ENCODE measurements at regions not wholly inside any gene's neighbourhood (a gene's known extent, or its start where the extent isn't known, plus 50 kb on each side); places are given as distances from the start of the nearest gene placed in this dataset.
"Not testable (repeated sequence)": the region's sequence is repeated elsewhere in the genome, so short reads cannot be mapped to it uniquely, and the experiment has no call there.

DNA sequence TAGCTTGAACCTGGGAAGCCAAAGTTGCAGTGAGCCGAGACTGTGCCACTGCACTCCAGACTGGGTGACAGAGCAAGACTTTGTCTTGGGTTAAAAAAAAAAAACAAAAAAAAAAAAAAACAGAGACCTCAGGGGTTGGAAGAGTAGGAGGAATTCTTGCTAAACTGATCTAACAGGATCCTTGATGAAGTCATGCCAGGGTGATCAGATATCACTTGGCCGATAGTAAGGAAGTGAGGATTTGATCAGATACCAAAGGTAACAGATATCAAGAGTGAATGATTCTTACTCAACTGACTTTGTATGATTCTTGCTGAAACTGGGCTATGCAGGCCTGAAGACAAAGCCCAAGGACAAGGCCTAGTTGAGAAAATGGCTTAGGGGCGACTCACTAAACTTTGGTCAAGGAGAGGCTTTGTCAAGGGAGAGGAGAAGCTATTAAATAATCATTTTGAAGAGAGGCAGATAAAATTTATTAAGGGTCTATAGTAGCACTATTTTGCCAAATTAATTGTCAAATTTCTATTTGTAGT is 624.7 kb downstream of the UTRN start:
- H3K9me3 ChIP-seq (ENCODE audit: control insufficient read depth, low read length): no peaks in the 10 kb centered on the region
- no peaks in the 10 kb centered on the region for H3K4me1 ChIP-seq (ENCODE audit: control insufficient read depth, insufficient read depth, low read length, poor library complexity, severe bottlenecking)
- H3K4me3 ChIP-seq (ENCODE audit: extremely low read depth, insufficient read depth, low read length, poor library complexity, severe bottlenecking): no peak overlapping the region
- no peaks in the 10 kb centered on the region for H3K36me3 ChIP-seq (ENCODE audit: control insufficient read depth, insufficient read depth, low read length)
- 88 to 94% methylated on average over 3 of the region's 3 CpGs for WGBS, 2 experiments (ENCODE audit: insufficient coverage in 2 of 2)
- no peak overlapping the region for H3K27ac ChIP-seq (ENCODE audit: low read depth, low read length, severe bottlenecking)

DNA sequence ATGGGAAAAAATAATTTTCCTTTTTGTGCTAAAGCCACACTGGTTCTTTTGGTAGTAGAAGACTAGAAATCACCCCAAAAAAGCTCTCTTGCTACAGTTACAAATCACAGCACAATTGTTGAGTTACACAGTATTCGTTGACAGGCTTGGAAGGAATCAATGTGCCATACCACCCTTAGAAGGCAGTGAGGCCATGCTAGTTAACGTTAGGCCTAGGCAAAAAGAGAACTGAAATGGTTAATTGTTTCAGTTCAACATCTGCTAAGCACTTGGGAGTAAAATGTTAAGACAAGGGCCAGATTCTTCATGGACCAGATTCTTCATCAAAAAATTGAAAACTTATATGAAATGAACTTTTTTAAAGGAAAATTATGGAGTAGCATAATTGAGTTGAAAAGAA is 626.2 kb downstream of the UTRN start:
- no peaks in the 10 kb centered on the region for H3K4me1 ChIP-seq (ENCODE audit: control insufficient read depth, insufficient read depth, low read length, poor library complexity, severe bottlenecking)
- no peaks in the 10 kb centered on the region for H3K9me3 ChIP-seq (ENCODE audit: control insufficient read depth, low read length)
- H3K36me3 ChIP-seq (ENCODE audit: control insufficient read depth, insufficient read depth, low read length): no peaks in the 10 kb centered on the region
- H3K27ac ChIP-seq (ENCODE audit: low read depth, low read length, severe bottlenecking): no peak overlapping the region
- 94% methylated on average over 2 of the region's 2 CpGs for WGBS, 2 experiments (ENCODE audit: insufficient coverage in 2 of 2)
- no peak overlapping the region for H3K4me3 ChIP-seq (ENCODE audit: extremely low read depth, insufficient read depth, low read length, poor library complexity, severe bottlenecking)

DNA sequence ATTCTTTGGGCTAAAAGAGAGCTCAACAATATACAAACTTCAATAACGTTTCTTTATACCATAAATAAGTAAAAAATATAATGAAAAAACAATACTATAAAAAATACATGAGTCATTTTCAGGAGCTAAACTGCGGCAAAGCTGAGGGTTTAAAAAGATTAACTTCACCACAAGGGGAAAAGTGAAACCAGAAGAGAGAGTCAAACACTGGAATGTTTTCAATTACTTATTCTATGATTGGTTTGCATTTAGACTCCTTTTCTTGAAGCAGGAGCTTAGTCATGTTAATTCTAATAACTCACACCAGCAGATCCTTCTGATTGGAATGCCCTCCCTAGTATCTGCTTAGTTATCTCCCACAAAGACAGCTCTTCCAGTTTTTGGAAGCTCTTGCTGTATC is 627.3 kb downstream of the UTRN start:
- Histone ChIP-seq H3K9me3 (ENCODE audit: control insufficient read depth, low read length) (no peaks in the 10 kb centered on the region), H3K36me3 (ENCODE audit: control insufficient read depth, insufficient read depth, low read length) (no peaks in the 10 kb centered on the region), H3K27ac (ENCODE audit: low read depth, low read length, severe bottlenecking) (no peak overlapping the region), H3K4me3 (ENCODE audit: extremely low read depth, insufficient read depth, low read length, poor library complexity, severe bottlenecking) (no peak overlapping the region), H3K4me1 (ENCODE audit: control insufficient read depth, insufficient read depth, low read length, poor library complexity, severe bottlenecking) (no peaks in the 10 kb centered on the region)
- no CpG with 5 or more reads among the region's 2 CpGs for WGBS, 2 experiments (ENCODE audit: insufficient coverage in 2 of 2)

DNA sequence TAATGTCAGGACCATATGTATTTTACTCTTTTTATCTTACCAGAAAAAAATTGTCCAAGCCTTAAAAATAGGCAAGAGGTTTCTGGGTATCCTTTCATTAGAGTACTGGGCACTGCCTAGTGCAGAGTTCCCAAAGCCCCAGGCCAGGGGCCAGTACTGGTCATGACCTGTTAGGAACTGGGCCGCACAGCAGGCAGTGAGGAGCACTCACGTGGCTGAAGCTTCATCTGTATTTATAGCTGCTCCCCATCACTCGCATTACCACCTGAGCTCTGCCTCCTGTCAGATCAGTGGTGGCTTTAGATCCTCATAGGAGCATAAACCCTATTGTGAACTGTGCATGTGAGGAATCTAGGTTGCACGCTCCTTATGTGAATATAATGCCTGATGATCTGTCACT is 632.9 kb downstream of the UTRN start:
- Histone ChIP-seq H3K4me1 (ENCODE audit: control insufficient read depth, insufficient read depth, low read length, poor library complexity, severe bottlenecking) (no peaks in the 10 kb centered on the region), H3K36me3 (ENCODE audit: control insufficient read depth, insufficient read depth, low read length) (no peaks in the 10 kb centered on the region), H3K4me3 (ENCODE audit: extremely low read depth, insufficient read depth, low read length, poor library complexity, severe bottlenecking) (no peak overlapping the region), H3K27ac (ENCODE audit: low read depth, low read length, severe bottlenecking) (no peak overlapping the region), H3K9me3 (ENCODE audit: control insufficient read depth, low read length) (no peaks in the 10 kb centered on the region)
- 83 to 100% methylated on average over 3 to 4 of the region's 4 CpGs for WGBS, 2 experiments (ENCODE audit: insufficient coverage in 2 of 2)

DNA sequence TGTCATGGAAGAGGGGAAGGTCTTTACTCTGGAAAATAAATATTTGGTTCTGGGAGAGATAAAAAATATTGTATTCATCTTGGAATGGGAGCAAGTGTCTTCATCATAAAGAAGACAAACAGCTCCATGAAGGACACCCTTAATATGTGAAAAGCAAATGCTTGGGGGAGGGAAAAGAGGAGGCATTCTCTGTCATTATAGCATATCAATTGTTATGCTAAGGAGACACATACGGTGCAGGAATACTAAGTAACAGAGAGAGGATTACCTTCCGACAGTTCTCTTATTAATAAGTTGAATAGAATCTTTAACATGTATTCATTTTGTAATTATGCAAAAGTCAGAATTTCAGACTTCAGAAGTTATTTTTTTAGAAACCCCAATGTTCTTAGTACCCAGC is 634.4 kb downstream of the UTRN start:
- Histone ChIP-seq H3K4me3 (ENCODE audit: extremely low read depth, insufficient read depth, low read length, poor library complexity, severe bottlenecking) (no peak overlapping the region), H3K4me1 (ENCODE audit: control insufficient read depth, insufficient read depth, low read length, poor library complexity, severe bottlenecking) (no peaks in the 10 kb centered on the region), H3K9me3 (ENCODE audit: control insufficient read depth, low read length) (no peaks in the 10 kb centered on the region), H3K27ac (ENCODE audit: low read depth, low read length, severe bottlenecking) (no peak overlapping the region), H3K36me3 (ENCODE audit: control insufficient read depth, insufficient read depth, low read length) (no peaks in the 10 kb centered on the region)
- WGBS, 2 experiments (ENCODE audit: insufficient coverage in 2 of 2): no CpG with 5 or more reads among the region's 2 CpGs

DNA sequence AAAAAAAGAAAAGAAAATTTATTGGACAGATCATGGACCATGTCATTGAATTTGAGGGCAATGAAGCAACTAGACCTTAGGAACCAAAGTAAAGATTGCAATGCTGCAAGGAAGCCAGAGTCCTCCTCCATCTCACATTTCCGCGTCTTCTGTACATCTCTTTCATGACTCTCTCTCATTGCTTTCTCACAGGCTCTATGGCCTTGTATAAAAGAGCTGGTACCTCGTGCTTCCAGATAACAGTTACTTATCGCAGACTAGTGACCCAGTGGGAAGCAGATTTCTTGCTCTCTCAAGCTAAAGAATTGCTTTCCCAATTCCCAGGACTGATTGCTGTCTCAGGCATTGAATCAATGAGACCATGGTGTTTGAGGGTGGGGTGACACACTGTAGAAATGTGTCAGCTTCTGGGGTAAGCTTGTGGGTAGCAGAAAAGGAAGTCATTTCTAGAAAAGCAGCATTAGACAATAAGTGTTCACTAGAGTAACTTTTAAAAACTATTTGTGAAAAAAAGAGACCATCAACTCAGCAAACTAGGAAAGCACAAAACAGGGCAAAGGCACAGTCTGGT is 635.3 kb downstream of the UTRN start:
- no peak overlapping the region for H3K4me3 ChIP-seq (ENCODE audit: extremely low read depth, insufficient read depth, low read length, poor library complexity, severe bottlenecking)
- no peaks in the 10 kb centered on the region for H3K9me3 ChIP-seq (ENCODE audit: control insufficient read depth, low read length)
- no peak overlapping the region for H3K27ac ChIP-seq (ENCODE audit: low read depth, low read length, severe bottlenecking)
- 84 to 88% methylated on average over 4 of the region's 4 CpGs for WGBS, 2 experiments (ENCODE audit: insufficient coverage in 2 of 2)
- H3K36me3 ChIP-seq (ENCODE audit: control insufficient read depth, insufficient read depth, low read length): no peaks in the 10 kb centered on the region
- no peaks in the 10 kb centered on the region for H3K4me1 ChIP-seq (ENCODE audit: control insufficient read depth, insufficient read depth, low read length, poor library complexity, severe bottlenecking)

DNA sequence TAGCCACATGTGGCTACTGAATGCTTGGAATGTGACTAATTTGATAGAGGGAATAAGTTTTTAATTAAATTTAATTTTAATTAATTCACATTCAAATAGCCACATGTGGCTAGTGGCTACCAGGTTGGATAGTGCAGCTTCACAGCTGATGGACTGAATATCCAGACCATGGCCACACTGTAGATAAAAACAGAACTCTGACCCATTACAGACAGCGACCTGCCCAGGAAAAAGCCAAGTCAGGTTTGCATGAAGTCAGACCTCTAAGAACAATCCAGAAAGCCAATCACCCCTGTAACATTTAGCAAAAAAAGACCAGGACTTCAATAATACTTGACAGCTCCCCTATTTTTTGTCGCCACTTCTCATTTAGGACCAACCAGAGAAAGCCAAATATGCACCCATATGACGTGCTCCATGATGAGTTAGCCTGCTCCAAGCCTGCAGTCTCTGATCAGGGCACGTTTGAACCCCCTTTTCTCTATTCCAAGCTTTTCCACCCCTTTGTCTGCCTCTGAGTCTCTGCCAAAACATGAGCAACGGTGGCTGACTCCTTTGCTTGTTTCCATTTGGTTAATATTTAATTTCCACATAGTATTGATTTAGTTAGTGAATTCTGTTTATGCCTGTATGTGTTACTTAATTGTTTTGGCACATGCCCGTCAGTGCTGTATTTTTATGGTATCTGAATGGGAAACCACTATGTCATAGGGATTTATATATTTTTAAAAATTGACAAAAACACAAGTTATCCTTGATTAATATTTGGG is 636.3 kb downstream of the UTRN start:
- Histone ChIP-seq H3K4me3 (ENCODE audit: extremely low read depth, insufficient read depth, low read length, poor library complexity, severe bottlenecking) (no peak overlapping the region), H3K9me3 (ENCODE audit: control insufficient read depth, low read length) (no peaks in the 10 kb centered on the region), H3K27ac (ENCODE audit: low read depth, low read length, severe bottlenecking) (no peak overlapping the region), H3K36me3 (ENCODE audit: control insufficient read depth, insufficient read depth, low read length) (no peaks in the 10 kb centered on the region), H3K4me1 (ENCODE audit: control insufficient read depth, insufficient read depth, low read length, poor library complexity, severe bottlenecking) (no peaks in the 10 kb centered on the region)
- 87 to 92% methylated on average over 2 to 4 of the region's 6 CpGs for WGBS, 2 experiments (ENCODE audit: insufficient coverage in 2 of 2)

DNA sequence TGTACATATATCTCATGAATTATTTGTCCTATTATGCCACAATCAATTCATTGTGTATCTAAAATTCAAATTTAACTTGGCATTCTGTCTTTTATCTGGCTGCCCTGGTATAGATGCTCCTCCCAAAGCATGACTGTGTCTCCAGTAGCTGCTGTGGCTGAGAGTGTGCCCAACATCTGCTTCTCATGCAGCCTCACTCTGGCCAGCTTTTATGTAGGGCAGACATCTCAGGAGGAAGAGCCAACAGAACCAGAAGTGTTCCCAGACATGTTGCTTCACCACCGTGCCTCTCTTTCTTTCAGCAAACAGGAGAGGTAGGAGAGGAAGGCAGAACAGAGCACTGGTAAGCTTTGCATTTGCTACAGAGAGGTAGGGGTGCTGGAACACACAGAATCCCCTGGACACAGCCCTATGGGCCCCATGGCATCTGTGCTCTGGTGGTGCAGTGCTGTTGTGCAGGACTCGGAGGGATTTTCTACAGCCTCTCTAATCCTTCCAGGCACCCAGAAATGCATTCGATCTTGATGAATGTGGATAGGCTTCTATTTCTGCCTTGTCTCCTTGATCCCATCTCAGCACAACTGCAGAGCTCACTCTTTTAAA is 637.1 kb downstream of the UTRN start:
- H3K4me3 ChIP-seq (ENCODE audit: extremely low read depth, insufficient read depth, low read length, poor library complexity, severe bottlenecking): no peak overlapping the region
- no peak overlapping the region for H3K27ac ChIP-seq (ENCODE audit: low read depth, low read length, severe bottlenecking)
- no peaks in the 10 kb centered on the region for H3K4me1 ChIP-seq (ENCODE audit: control insufficient read depth, insufficient read depth, low read length, poor library complexity, severe bottlenecking)
- H3K9me3 ChIP-seq (ENCODE audit: control insufficient read depth, low read length): no peaks in the 10 kb centered on the region
- H3K36me3 ChIP-seq (ENCODE audit: control insufficient read depth, insufficient read depth, low read length): no peaks in the 10 kb centered on the region
- WGBS, 2 experiments (ENCODE audit: insufficient coverage in 2 of 2): 80 to 100% methylated on average over 1 to 2 of the region's 3 CpGs

DNA sequence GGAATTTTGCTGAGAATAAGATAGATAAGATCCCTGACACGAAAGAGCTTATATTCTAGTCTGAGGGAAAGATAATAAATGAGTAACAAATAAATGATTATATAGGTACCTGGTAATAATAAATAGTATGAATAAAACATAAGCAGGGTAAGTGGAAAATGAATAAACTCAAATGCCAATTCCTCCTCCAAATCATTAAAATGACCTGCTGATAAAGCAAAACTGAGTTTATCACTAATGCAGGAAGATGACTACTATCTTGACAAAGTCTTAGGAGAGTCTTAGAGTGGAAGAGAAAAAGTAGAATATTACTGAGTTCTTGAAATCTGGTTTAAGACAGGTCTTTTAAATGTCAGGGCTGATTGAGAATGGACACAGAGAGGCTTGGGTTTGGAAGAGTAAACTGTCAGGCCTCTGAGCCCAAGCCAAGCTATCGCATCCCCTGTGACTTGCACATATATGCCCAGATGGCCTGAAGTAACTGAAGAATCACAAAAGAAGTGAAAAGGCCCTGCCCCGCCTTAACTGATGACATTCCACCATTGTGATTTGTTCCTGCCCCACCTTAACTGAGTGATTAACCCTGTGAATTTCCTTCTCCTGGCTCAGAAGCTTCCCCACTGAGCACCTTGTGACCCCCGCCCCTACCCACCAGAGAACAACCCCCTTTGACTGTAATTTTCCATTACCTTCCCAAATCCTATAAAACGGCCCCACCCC is 637.8 kb downstream of the UTRN start:
- no CpG with 5 or more reads among the region's 5 CpGs for WGBS, 2 experiments (ENCODE audit: insufficient coverage in 2 of 2)
- not testable (repeated sequence) for H3K4me3 ChIP-seq (ENCODE audit: extremely low read depth, insufficient read depth, low read length, poor library complexity, severe bottlenecking); H3K4me1 ChIP-seq (ENCODE audit: control insufficient read depth, insufficient read depth, low read length, poor library complexity, severe bottlenecking); H3K27ac ChIP-seq (ENCODE audit: low read depth, low read length, severe bottlenecking); H3K9me3 ChIP-seq (ENCODE audit: control insufficient read depth, low read length); H3K36me3 ChIP-seq (ENCODE audit: control insufficient read depth, insufficient read depth, low read length)

DNA sequence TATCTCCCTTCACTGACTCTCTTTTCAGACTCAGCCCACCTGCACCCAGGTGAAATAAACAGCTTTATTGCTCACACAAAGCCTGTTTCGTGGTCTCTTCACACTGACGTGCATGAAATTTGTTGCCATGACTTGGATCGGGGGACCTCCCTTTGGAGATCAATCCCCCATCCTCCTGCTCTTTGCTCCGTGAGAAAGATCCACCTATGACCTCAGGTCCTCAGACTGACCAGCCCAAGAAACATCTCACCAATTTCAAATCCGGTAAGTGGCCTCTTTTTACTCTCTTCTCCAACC is 638.3 kb downstream of the UTRN start:
- H3K27ac ChIP-seq (ENCODE audit: low read depth, low read length, severe bottlenecking); H3K4me3 ChIP-seq (ENCODE audit: extremely low read depth, insufficient read depth, low read length, poor library complexity, severe bottlenecking); H3K9me3 ChIP-seq (ENCODE audit: control insufficient read depth, low read length); H3K4me1 ChIP-seq (ENCODE audit: control insufficient read depth, insufficient read depth, low read length, poor library complexity, severe bottlenecking); H3K36me3 ChIP-seq (ENCODE audit: control insufficient read depth, insufficient read depth, low read length): not testable (repeated sequence)
- WGBS, 2 experiments (ENCODE audit: insufficient coverage in 2 of 2): 93 to 100% methylated on average over 2 to 3 of the region's 5 CpGs
